ENCODE measurements at regions not wholly inside any gene's neighbourhood (a gene's known extent, or its start where the extent isn't known, plus 50 kb on each side); places are given as distances from the start of the nearest gene placed in this dataset.

DNA sequence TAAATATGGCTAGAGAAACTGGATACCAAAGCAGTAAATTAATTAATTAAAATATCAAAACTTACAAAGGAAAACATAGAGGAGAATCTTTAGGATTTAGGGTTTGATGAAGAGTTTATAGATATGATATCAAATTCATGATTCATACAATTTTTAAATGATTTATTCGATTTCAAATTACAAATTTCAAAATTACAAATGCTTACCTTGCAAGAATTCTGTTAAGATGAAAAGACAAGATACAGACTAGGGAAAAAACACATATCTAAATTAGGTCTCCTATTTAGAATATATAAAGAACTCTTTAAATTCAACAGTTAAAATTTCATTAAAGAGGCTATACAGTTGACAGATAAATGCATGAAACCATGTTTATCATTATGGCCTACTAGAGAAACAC, 930.7 kb downstream of the ZPLD1 start:
- H3K4me3 ChIP-seq (ENCODE audit: low read depth, low read length) = no peak overlapping the region
- TF ChIP-seq, protein P1, sequence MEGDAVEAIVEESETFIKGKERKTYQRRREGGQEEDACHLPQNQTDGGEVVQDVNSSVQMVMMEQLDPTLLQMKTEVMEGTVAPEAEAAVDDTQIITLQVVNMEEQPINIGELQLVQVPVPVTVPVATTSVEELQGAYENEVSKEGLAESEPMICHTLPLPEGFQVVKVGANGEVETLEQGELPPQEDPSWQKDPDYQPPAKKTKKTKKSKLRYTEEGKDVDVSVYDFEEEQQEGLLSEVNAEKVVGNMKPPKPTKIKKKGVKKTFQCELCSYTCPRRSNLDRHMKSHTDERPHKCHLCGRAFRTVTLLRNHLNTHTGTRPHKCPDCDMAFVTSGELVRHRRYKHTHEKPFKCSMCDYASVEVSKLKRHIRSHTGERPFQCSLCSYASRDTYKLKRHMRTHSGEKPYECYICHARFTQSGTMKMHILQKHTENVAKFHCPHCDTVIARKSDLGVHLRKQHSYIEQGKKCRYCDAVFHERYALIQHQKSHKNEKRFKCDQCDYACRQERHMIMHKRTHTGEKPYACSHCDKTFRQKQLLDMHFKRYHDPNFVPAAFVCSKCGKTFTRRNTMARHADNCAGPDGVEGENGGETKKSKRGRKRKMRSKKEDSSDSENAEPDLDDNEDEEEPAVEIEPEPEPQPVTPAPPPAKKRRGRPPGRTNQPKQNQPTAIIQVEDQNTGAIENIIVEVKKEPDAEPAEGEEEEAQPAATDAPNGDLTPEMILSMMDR (IDR thresholded peaks at IDR 0.05; ENCODE audit: low read depth, low read length, missing control alignments) = no peak

GRCh38 chr3:103367481-103367880, 932.7 kb downstream of the ZPLD1 start:
- DNase-seq (ENCODE audit: low read depth) = no peak
- TF ChIP-seq, protein P1 (IDR thresholded peaks at IDR 0.05; ENCODE audit: low read depth, low read length, missing control alignments) = no peak
- no peak overlapping the region for H3K4me3 ChIP-seq (ENCODE audit: low read depth, low read length)

More for the DNA sequence above, 930.7 kb downstream of the ZPLD1 start:
- no peak for DNase-seq (ENCODE audit: low read depth)

DNA sequence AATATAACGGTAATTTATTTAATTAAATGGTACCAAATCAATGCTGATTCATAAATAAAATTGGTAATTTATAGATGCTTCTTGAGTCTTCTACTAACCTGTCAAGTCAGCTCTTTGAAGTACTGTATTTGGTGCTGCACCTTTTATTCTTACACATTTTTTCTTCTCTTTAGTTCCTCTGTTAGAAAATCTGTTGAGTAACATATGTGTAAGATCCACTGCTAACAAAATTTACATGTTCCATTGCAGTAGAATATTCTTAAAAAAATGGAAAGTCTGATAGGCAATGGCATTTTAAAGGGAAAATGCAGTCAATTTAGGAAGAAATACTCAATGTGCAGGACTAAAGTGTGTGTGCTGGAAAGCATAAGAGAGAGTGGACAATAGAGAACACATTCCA, 936.6 kb downstream of the ZPLD1 start:
- TF ChIP-seq, protein P1 (IDR thresholded peaks at IDR 0.05; ENCODE audit: low read depth, low read length, missing control alignments) = no peak
- no peak for DNase-seq (ENCODE audit: low read depth)
- H3K4me3 ChIP-seq (ENCODE audit: low read depth, low read length) = no peak overlapping the region

GRCh38 chr3:103372031-103372430, 937.2 kb downstream of the ZPLD1 start:
- DNase-seq (ENCODE audit: low read depth) = no peak
- TF ChIP-seq, protein P1 (IDR thresholded peaks at IDR 0.05; ENCODE audit: low read depth, low read length, missing control alignments) = no peak
- no peak overlapping the region for H3K4me3 ChIP-seq (ENCODE audit: low read depth, low read length)

DNA sequence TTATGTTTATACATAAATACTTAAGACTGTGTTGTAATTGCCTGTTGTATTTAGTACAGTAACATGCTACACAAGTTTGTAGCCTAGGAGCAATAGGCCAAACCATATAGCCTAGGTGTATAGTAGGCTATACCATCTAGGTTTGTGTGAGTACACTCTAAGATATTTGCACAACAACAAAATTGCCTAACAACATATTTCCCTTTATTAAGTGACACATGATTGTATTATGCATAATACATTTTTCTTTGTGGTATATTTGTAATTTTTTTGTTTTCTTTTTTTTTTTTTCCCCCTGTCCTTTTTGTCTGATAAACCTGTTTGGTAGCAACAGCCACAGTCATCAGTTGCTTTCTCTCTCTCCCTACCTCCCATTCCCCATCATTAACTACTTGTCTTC, 945.6 kb downstream of the ZPLD1 start:
- TF ChIP-seq, protein P1 (IDR thresholded peaks at IDR 0.05; ENCODE audit: low read depth, low read length, missing control alignments) = no peak
- no peak for DNase-seq (ENCODE audit: low read depth)
- no peak overlapping the region for H3K4me3 ChIP-seq (ENCODE audit: low read depth, low read length)

DNA sequence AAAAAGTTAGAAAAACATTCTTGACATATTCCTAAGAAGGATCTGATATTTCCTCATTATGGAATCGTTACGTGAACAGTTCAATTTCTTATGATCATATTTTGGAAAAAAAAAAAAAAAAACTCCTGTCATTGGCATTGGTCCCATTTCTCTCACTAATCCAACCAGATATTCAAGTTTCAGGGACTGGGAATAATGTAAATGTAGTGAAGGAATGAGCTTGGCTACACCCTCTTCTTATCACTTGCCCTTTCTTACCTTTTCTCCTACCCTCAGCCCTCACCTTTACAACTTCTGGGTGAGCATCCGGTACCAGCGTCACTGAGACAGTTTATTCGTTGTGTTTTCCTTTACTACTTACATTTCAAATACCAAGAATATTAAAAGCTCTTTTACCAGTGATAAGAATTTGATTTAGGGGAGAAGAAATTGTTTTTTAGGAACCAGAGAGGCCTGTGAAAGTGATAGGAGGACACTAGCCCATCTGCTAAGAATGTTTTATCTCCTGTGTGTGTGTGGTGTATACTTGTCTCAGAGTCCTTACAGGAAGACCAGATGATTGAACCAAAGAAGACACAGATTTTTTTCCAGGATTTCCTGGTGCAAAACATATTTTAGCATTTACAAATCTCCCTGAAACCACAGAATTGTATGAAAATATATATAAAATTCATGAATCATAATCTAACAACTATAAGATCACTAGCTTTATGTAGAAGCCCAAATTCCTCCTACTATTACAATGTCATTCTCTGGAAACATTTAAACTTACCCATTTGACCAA, 946.7 kb downstream of the ZPLD1 start:
- H3K4me3 ChIP-seq (ENCODE audit: low read depth, low read length) = no peak overlapping the region
- no peak for DNase-seq (ENCODE audit: low read depth)
- TF ChIP-seq, protein P1 (IDR thresholded peaks at IDR 0.05; ENCODE audit: low read depth, low read length, missing control alignments) = no peak

Data from GM12864 (cell line).